Progenitor cell of endocrine pancreas (in vitro differentiated cells): ENCODE measurements at regions not wholly inside any gene's neighbourhood (a gene's known extent, or its start where the extent isn't known, plus 50 kb on each side); places are given as distances from the start of the nearest gene placed in this dataset.

Experiments
- DNase-seq: peaks from one replicate; pipeline ENCODE4 v3.0.0; 2021; ENCODE audit warnings: low spot score; ENCODE audit not compliant: unreplicated experiment
- H3K27ac Mint-ChIP-seq: 2 replicates; pipeline ENCODE4 v1.8.0; 2021; ENCODE audit warnings: mild to moderate bottlenecking, moderate library complexity, mixed read lengths
- H3K27me3 Mint-ChIP-seq: 2 replicates; pipeline ENCODE4 v1.8.0; 2021; ENCODE audit warnings: mixed read lengths
- H3K36me3 Mint-ChIP-seq: 2 replicates; pipeline ENCODE4 v1.8.0; 2022; ENCODE audit warnings: mixed read lengths; ENCODE audit not compliant: insufficient read depth
- H3K4me1 Mint-ChIP-seq: 2 replicates; pipeline ENCODE4 v1.8.0; 2021; ENCODE audit warnings: low read depth, mixed read lengths
- H3K4me3 Mint-ChIP-seq: 2 replicates; pipeline ENCODE4 v1.8.0; 2021; ENCODE audit warnings: low read depth, mild to moderate bottlenecking, moderate library complexity, mixed read lengths
- H3K9me3 Mint-ChIP-seq: 2 replicates; pipeline ENCODE4 v1.8.0; 2021; ENCODE audit warnings: low read depth, mixed read lengths
- CTCF ChIP-seq: fragments of 200-600 bp; sonication (generic); IDR thresholded peaks from one replicate; pipeline ENCODE4 v1.5.0; 2021; ENCODE audit warnings: antibody characterized with exemption, mild to moderate bottlenecking; ENCODE audit not compliant: unreplicated experiment

GRCh38 chr1:58038574-58038973 is 508.0 kb downstream of the OMA1 start:
- H3K27me3 Mint-ChIP-seq: peaks cover 16% of the 10 kb centered on the region
- H3K4me1 Mint-ChIP-seq: no peaks in the 10 kb centered on the region

GRCh38 chr1:58035523-58035922 is 511.0 kb downstream of the OMA1 start:
- DNase-seq: no peak
- Mint-ChIP-seq H3K4me3 (no peak overlapping the region), H3K27me3 (peaks cover 28% of the 10 kb centered on the region), H3K9me3 (no peaks in the 10 kb centered on the region), H3K36me3 (no peaks in the 10 kb centered on the region), H3K27ac (no peak overlapping the region), H3K4me1 (no peaks in the 10 kb centered on the region)
- no peak for TF ChIP-seq CTCF

More at GRCh38 chr1:58038574-58038973, 508.0 kb downstream of the OMA1 start:
- TF ChIP-seq CTCF: no peak
- H3K4me3 Mint-ChIP-seq: no peak overlapping the region
- H3K36me3 Mint-ChIP-seq: no peaks in the 10 kb centered on the region
- H3K9me3 Mint-ChIP-seq: no peaks in the 10 kb centered on the region
- DNase-seq: no peak
- H3K27ac Mint-ChIP-seq: no peak overlapping the region

- no peak for TF ChIP-seq CTCF
- H3K4me1 Mint-ChIP-seq: peaks cover 3% of the 10 kb centered on the region
These were observed 513.2 kb downstream of the OMA1 start for GRCh38 chr1:58033311-58033710.

GRCh38 chr1:58032611-58033073 is 513.9 kb downstream of the OMA1 start:
- no peaks in the 10 kb centered on the region for H3K9me3 Mint-ChIP-seq
- H3K4me1 Mint-ChIP-seq: peaks cover 3% of the 10 kb centered on the region
- no peaks in the 10 kb centered on the region for H3K36me3 Mint-ChIP-seq
- no peak overlapping the region for H3K27ac Mint-ChIP-seq
- no peak overlapping the region for H3K4me3 Mint-ChIP-seq
- peaks cover 28% of the 10 kb centered on the region for H3K27me3 Mint-ChIP-seq
- no peak for TF ChIP-seq CTCF
- no peak for DNase-seq

More at GRCh38 chr1:58033311-58033710, 513.2 kb downstream of the OMA1 start:
- Mint-ChIP-seq H3K27ac (no peak overlapping the region), H3K9me3 (no peaks in the 10 kb centered on the region), H3K4me3 (no peak overlapping the region), H3K27me3 (peaks cover 28% of the 10 kb centered on the region), H3K36me3 (no peaks in the 10 kb centered on the region)
- DNase-seq: no peak

- DNase-seq: no peak
- Mint-ChIP-seq H3K9me3 (no peaks in the 10 kb centered on the region), H3K4me3 (no peak overlapping the region), H3K27me3 (peaks cover 28% of the 10 kb centered on the region), H3K4me1 (peaks cover 3% of the 10 kb centered on the region), H3K36me3 (no peaks in the 10 kb centered on the region), H3K27ac (no peak overlapping the region)
- no peak for TF ChIP-seq CTCF
These were observed 515.1 kb downstream of the OMA1 start for GRCh38 chr1:58031416-58031815.
